ENCODE measurements at regions not wholly inside any gene's neighbourhood (a gene's known extent, or its start where the extent isn't known, plus 50 kb on each side); places are given as distances from the start of the nearest gene placed in this dataset.

DNA sequence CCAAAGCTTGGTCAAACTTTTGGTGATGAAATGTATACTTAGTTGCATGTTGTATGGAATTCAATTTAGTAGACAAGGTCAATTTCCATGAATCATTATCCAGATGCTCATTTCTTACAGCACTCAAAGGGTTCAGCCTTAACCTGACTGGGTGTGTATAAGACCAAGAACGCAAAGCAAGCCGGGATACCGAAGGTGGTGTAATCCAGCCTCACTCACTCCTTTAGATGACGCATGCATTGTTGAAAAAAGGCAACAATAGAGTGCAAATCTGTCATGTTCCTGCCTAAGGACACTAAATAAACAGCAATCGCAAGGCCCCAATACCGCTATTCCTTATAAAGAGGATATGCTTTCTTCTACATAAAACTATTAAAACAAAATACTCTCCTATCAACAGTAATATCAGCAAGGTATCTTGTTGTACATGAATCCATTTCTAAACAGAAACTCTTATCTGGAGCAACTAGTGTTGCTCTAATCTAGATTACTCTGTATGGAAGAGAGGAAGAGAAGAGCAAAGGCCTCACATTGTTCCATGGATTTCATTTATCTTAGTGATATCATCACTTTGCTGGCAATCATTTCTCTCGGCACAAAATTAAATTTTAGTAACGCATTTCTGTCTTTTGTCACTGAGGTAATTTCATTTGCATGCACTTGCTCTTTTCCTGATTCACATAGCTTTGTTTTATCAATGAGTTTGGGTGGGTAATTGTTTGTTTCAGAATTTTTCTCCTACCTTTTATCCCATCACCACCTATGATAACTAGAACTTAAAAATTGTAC lies 96.2 kb downstream of the PLK2 start:
- H3K9me3 ChIP-seq (replicated peaks) = no peaks in the 10 kb centered on the region
- DNase-seq = no peak
- intact Hi-C loops (cut with micrococcal nuclease) = no loop called here
- H3K27me3 ChIP-seq (ENCODE audit: low read depth) = no peaks in the 10 kb centered on the region
- H3K27ac ChIP-seq (replicated peaks) = no peak overlapping the region
- H3K4me3 ChIP-seq = no peak overlapping the region
- H3K4me1 ChIP-seq = peaks cover 25% of the 10 kb centered on the region
- no peaks in the 10 kb centered on the region for H3K36me3 ChIP-seq
- TF ChIP-seq, protein P1, sequence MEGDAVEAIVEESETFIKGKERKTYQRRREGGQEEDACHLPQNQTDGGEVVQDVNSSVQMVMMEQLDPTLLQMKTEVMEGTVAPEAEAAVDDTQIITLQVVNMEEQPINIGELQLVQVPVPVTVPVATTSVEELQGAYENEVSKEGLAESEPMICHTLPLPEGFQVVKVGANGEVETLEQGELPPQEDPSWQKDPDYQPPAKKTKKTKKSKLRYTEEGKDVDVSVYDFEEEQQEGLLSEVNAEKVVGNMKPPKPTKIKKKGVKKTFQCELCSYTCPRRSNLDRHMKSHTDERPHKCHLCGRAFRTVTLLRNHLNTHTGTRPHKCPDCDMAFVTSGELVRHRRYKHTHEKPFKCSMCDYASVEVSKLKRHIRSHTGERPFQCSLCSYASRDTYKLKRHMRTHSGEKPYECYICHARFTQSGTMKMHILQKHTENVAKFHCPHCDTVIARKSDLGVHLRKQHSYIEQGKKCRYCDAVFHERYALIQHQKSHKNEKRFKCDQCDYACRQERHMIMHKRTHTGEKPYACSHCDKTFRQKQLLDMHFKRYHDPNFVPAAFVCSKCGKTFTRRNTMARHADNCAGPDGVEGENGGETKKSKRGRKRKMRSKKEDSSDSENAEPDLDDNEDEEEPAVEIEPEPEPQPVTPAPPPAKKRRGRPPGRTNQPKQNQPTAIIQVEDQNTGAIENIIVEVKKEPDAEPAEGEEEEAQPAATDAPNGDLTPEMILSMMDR (IDR thresholded peaks at IDR 0.05; ENCODE audit: borderline replicate concordance) = no peak

DNA sequence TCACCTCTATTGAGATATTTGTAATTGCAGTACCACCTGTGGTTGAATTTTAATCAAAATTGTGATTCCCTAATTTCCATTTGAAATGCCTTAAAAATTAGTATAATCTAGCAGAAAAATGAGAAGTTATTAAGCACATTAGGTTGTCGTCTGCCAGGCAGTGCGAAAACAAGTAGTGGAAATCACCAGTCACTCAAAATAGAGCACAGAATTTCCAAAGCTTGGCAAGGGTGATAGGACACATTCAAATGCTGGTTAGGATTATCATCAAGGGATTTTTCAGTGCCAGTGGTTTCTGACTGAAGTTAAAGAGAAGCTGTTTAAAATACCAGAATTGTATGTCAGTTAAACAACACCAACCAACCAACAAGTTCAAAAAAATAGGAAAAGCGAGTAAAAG lies 97.8 kb downstream of the PLK2 start:
- no peak overlapping the region for H3K4me3 ChIP-seq
- TF ChIP-seq, protein P1 (IDR thresholded peaks at IDR 0.05; ENCODE audit: borderline replicate concordance) = no peak
- H3K36me3 ChIP-seq = no peaks in the 10 kb centered on the region
- DNase-seq = no peak
- no peaks in the 10 kb centered on the region for H3K27me3 ChIP-seq (ENCODE audit: low read depth)
- intact Hi-C loops (cut with micrococcal nuclease) = no loop called here
- no peaks in the 10 kb centered on the region for H3K9me3 ChIP-seq (replicated peaks)
- peaks cover 24% of the 10 kb centered on the region for H3K4me1 ChIP-seq
- H3K27ac ChIP-seq (replicated peaks) = no peak overlapping the region

DNA sequence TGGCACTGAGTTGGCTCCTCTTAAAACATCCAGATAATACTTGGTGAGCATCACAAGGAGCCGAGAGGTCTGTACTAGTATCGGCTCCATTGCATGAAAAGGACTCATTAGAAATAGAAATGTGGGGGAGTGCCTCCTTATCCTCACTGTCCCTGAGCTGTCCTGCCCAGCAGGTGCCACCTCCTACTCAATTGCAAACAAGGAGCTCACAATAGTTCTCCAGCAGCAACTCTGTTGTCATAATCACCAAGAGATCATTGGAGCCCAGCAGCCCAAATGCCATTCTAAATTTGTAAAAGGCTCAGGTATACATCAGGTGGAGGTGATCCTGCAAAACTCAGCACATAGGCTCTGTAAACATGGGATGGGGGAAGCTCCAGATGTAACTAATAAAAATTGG lies 99.1 kb downstream of the PLK2 start:
- Histone ChIP-seq H3K36me3 (no peaks in the 10 kb centered on the region), H3K9me3 (replicated peaks) (no peaks in the 10 kb centered on the region), H3K4me3 (no peak overlapping the region), H3K27me3 (ENCODE audit: low read depth) (no peaks in the 10 kb centered on the region), H3K27ac (replicated peaks) (no peak overlapping the region), H3K4me1 (peaks cover 13% of the 10 kb centered on the region)
- intact Hi-C loops (cut with micrococcal nuclease) = no loop called here
- TF ChIP-seq, protein P1 (IDR thresholded peaks at IDR 0.05; ENCODE audit: borderline replicate concordance) = no peak
- no peak for DNase-seq

DNA sequence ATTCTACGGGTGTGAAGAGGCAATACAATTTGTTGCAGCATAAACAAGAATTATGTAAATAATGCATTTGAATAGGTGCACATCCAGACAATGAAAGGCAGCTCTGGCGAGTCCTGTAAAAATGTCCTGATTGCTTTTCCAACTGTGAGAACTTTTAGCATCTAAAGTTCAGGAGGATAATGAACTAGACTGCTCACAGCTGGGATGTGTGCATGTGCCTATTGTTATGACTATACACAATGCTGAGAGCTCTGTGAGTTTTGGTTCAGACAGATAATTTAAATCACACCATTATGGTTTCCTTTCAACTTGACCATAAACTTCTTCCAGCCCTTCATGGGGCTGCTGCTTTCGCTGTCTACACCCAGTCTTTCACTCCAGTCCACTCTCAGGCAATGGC lies 99.9 kb downstream of the PLK2 start:
- Histone ChIP-seq H3K4me3 (no peak overlapping the region), H3K36me3 (no peaks in the 10 kb centered on the region), H3K27me3 (ENCODE audit: low read depth) (no peaks in the 10 kb centered on the region), H3K9me3 (replicated peaks) (no peaks in the 10 kb centered on the region), H3K4me1 (peaks cover 11% of the 10 kb centered on the region), H3K27ac (replicated peaks) (no peak overlapping the region)
- intact Hi-C loops (cut with micrococcal nuclease) = no loop called here
- DNase-seq = no peak
- TF ChIP-seq, protein P1 (IDR thresholded peaks at IDR 0.05; ENCODE audit: borderline replicate concordance) = no peak

DNA sequence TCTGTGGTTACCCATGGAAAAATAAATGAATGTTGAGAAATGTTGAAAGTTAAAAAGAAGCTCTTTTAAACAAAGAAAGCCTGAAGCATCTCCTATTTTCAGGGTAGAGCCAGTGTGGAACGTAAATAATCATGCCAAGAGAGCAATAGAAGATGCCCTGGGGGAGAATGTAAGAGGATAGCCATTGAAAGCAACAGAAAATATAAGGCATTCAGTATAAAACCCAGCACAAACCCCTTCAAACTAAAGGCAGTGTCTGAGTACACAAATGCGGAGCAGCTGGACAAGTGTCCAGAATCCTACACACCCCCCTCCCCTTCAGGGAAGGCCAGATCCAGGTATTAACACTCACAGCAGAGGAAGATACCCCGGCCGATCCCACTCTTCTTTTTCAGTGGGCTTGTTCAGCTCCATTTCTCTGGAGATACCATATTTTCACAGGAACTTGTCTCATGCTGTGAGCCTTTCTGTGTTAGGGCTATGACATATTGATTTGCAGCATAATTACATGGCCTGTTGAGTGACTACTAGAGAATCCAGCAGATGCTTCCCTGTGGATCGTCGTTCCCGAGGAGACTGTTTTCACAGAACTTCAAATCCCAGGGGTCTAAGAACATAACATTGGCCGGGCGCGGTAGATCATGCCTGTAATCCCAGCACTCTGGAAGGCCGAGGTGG lies 101.2 kb downstream of the PLK2 start:
- H3K9me3 ChIP-seq (replicated peaks) = no peaks in the 10 kb centered on the region
- H3K27ac ChIP-seq (replicated peaks) = no peak overlapping the region
- no peaks in the 10 kb centered on the region for H3K36me3 ChIP-seq
- intact Hi-C loops (cut with micrococcal nuclease) = no loop called here
- TF ChIP-seq, protein P1 (IDR thresholded peaks at IDR 0.05; ENCODE audit: borderline replicate concordance) = no peak
- no peaks in the 10 kb centered on the region for H3K27me3 ChIP-seq (ENCODE audit: low read depth)
- H3K4me3 ChIP-seq = no peak overlapping the region
- no peak for DNase-seq
- H3K4me1 ChIP-seq = peaks cover 11% of the 10 kb centered on the region
